ENCODE measurements at regions not wholly inside any gene's neighbourhood (a gene's known extent, or its start where the extent isn't known, plus 50 kb on each side); places are given as distances from the start of the nearest gene placed in this dataset.

DNA sequence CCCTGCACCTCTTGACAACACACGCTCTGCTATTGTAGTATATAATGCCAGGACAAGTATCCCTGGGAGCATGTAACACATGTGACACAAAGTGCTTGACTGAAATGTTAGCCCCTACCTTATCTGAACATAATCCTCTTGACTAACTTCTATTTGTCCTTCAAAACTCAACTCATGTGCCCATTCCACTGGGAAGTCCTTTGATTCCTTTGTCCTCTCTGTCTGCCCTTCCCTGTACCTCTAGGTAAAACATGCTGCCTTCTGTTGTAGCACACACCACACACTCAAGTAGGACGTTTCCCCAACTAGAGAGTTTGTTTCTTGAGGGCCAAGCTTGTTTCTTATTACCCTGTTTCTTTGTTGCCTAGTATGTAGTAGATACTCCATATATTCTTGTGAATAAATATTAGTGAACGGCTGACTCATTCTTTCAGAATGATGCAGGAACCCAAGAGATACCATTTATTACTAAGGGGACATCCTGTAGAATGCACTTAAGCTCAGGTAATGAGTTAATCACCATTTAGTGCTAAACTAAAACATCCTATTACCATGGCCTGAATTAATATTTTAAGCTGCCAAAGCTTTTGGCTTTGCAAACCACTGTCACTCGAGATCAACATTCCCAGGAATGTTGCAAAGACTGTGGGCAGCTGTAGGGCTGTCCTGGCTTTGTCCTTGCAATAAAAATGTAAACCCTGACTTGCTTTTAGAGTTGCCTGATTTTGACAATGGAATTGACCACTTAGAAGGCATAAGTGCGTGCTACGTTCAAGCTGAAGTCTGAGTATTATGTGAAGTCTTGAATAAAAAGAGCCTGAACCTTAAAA, 313.4 kb downstream of the COG6 start:
- DNase-seq (ENCODE audit: low spot score) = no peak

DNA sequence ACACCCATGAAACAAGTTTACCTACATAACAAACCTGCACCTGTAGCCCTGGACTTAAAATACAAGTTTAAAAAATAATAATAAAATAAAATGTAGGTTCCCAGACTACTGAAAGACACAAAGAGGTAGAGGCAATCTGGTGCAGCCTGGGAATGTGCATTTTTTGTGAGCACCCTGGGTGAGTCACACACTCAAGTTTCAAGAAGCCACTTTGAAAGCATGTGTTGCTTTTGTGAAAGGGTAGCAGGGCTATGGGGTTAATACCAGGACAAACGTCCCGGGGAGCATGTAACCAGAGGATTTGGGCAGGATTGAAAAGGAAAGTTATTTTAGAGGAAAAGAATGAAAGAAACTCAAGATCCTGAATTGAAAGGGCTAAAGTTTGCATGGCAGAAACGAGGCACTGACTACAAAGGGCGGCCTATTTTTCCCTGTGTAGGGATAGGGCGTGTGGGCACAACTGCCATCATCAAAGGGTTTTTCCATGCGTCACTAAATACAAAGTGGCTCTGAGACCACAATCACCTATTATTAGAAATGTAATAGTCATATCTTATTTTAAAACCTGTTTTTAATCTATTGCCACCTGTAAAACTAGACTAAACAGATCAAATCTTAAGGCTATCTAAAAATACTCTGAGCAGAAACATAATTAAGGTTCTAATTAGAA, 314.9 kb downstream of the COG6 start:
- no peak for DNase-seq (ENCODE audit: low spot score)

DNA sequence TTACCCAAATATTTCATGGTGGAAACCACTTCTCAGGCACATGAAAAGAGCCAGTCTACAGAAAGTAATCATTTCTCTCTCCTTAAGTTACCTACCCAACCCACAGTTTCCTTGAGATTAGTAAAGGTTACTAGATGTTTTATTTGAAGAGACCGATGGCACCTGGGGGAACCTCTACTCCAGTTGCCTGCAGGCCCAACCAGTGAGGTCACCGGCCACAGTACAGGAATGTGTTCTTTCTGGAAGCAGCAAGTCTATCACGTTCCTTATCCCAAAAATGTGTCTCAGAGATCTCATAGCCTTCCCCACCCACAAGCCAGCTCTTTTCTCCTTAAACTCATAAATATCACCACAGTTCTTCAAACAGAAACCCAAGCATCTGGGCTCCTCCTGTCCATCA, 316.1 kb downstream of the COG6 start:
- no peak for DNase-seq (ENCODE audit: low spot score)

DNA sequence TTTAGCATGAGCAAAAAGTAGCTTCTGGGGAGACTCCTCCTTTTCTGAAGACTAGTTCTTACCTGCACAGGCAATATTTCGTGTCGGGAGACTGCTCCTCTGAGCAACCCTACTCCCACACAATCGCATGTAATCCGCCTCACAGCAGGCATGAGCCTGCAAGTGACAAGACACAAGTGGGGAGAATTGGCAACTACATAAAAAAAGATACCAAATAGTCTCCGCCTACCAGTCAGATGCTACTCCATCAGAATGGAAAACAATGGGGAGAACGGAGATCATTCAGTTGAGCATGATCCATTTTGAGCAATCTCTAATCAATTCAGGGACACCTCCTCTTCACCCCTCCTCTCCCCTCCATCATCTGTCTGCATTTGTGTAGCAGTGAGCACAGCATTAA, 321.0 kb downstream of the COG6 start:
- no peak for DNase-seq (ENCODE audit: low spot score)

DNA sequence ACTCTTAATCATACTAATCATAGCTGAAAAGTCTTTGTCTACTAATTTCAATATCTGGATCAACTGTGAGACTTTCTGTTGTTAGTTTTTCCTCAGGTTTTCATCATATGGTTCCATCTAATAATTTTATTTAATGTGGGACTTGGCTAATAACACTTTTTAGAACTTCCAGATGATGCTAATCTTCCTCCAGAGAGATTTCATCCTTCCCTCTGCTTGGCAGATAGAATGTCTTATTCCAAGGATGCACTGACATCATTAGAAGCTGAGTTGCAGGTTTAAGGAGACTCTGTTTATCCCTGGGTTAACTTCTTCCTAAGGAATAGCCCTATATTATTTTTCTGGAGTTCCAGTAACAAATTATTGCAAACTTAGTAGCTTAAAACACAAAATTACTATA, 325.6 kb downstream of the COG6 start:
- no peak for DNase-seq (ENCODE audit: low spot score)

DNA sequence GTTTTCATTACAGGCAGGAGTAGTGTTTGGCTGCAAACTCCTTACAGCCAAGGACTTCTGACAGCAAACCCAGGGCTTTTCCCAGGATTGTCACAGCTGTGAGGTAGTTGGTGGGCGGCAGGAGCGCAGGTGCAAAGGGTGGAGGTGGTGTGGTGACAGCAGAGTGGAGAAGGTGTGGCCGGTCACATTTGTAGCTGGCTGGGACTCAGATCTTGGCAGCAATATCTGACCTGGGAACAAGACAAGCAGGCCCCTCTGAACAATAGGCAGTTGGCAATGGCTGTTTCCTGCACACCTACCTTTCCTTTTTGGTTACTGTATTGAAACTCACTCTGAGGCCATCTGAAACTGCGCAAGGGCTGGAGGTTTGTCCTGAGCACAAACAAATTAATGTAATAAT, 327.3 kb downstream of the COG6 start:
- no peak for DNase-seq (ENCODE audit: low spot score)

DNA sequence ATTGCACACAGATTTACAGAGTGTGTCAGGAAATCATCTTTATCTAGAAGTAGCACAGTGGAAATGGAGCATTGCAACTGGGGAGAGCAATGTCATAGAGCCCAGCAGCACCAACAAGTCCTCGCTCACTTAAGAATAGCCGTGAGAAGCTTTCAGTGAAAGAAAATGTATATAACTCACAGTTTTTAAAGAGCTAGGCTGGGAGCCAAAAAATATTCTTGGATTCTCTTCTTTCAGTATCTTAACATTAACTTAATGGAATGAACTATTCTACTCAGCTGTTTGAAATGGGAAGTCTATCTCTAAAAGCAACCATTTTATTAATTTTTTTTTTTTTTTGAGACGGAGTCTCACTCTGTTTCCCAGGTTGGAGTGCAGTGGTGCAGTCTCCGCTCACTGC, 329.6 kb downstream of the COG6 start:
- DNase-seq (ENCODE audit: low spot score) = no peak

DNA sequence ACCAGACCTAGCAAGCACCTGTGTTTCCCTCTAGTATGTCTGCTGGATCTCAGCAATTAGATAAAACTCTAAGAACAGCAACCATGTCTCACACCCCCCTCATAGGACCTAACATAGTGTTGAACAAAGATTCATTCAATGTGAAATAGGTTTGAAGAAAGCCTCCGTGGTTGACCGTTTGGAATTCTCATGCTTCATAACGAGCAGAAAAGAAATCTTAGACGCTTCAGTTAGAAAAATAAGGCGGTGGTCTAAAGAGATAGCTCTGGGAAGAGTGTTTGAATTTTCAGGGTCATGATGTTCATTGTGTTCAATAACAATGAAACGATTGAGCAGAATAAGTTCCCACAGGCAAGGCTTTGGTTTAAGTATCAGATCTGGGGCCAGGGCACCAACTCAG, 332.9 kb downstream of the COG6 start:
- no peak for DNase-seq (ENCODE audit: low spot score)

DNA sequence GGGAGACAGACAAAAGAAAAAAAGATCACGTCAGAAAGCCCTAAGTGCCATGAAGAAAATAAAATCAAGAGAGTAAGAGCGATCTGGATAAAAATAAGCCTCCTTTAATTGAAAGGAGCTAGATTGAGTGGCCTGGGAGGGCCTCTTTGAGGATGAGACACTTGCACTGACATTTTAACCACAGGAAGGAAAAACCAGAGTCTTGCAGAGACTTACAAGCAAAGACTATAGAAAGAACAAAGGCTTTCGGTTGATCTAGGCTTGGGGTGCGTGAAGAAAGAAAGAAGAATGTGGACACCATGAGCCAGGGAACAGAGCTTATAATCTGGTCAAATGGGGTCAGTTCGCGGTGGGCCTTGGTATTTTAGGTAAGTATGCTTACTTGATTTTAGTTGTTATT, 342.7 kb downstream of the COG6 start:
- DNase-seq (ENCODE audit: low spot score) = no peak

DNA sequence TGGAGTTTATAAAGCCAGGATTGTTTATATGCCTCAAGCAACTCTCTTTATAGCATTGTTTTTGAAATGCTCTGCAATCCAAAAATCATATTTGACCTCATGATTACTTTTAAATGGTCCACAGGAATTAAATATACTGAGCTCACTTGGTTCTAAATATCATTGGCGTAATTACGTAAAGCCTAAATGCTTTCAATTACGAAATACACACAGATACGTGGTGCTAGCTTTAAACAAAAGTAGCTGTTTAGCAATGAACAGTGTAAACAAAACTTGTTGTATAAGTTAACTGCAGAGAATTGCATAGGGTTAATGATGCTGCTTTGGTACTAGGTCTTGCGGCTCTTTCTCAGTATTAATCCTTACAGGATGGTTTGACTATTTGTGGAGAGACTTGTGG, 346.6 kb downstream of the COG6 start:
- no peak for DNase-seq (ENCODE audit: low spot score)

DNA sequence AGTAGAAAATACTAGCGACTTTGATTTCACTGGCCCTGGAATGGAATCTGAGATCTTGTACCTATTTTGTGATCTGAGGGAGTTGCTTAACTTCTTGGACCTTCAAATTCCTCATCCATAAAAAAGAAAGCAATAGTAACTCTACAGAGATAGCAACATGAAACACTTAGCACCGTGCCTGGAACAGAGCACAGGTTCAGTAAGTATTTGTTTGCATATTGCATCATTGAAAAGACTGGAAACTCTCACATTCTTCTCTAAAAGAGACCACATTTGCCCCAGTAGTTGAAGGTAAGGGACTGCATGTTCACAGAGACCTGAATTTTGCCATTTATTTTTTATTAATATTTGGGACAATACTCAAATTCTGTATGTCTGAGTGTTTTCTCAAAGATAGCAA, 358.1 kb downstream of the COG6 start:
- DNase-seq (ENCODE audit: low spot score) = no peak

DNA sequence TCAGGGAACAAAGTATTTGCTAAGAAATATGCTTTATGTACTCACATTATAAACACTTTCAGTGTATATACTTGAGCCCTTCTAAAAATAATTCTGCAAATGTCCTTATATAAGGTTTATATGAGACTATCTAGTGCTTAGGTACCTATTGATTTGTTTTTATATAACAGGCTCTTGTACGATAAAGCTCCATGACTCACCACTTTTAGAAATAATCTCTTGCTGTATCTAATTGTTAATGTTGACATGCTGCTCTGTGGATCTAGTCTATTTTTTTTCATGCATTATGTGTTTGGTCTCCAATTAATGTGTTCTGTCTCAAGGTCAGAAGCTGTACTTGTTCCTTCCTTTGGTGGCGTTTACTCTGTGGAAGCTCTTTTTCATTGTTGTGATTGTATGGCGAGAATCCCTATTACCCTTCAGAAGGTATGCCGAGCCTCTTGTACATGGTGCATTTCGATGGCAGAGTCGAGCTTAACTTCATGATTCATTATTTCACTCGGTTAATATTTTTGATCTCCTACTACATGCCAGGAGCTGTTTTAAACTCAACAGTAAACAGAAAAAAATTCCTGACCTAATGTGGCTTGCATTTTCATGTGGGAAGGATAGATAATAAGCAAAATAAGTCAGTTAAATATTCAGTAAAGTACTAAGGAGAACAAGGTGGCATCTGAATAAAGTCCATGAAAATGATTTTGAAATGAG, 361.6 kb downstream of the COG6 start:
- no peak for DNase-seq (ENCODE audit: low spot score)

DNA sequence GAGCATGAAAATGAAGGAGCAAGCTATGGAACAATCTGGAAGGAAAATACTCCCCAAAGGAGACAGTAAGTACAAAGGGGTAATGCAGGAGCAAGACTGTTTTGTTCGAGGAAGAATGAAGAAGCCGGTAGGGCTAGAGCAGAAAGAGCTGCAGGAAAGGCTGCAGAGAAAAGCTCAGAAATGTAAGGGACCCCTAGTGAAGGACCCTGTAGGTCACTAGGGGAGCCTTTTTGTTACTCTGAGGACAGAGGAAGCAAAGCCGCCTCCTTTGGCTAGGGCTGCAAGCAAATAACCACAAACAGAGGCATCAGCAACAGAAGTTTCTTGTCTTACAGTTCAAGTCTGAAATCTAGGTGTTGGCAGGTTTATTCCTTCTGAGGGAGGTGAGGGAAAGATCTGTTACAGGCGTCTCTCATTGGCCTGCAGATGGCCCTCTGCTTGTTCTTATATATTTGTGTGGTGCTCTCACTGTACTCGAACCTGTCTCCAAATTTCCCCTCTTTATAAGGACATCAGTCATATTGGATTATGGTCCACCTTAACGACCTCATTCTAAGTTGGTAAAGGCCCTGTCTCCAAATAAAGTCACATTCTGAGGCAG, 362.3 kb downstream of the COG6 start:
- no peak for DNase-seq (ENCODE audit: low spot score)

DNA sequence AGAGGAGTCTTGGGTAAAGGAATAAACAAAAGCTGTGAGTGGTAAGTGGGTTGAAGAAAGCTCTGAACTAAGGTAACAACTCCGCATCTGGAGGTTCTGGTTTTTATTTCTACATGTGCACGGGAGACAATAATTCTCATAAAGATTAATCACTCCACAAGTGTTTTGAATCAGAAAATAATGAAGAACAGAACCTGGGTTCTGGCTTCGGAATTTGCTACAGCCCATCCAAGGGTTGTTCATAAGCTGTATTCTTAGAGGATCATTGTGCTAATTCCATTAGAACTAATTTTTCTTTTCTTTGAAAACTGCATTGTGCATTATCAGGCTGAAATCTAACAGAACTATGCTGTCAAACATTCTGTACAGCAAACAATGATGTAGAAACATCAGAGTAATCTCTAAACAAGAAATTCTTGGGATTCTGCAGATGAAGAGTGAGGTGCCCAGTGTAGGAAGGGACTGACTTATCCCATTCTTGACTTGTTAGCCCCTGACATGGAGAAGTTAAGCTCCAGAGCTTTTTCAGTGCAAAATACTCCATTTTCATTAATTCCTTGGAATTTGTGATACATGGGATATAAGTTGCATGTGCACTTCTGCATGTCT, 368.2 kb downstream of the COG6 start:
- no peak for DNase-seq (ENCODE audit: low spot score)

DNA sequence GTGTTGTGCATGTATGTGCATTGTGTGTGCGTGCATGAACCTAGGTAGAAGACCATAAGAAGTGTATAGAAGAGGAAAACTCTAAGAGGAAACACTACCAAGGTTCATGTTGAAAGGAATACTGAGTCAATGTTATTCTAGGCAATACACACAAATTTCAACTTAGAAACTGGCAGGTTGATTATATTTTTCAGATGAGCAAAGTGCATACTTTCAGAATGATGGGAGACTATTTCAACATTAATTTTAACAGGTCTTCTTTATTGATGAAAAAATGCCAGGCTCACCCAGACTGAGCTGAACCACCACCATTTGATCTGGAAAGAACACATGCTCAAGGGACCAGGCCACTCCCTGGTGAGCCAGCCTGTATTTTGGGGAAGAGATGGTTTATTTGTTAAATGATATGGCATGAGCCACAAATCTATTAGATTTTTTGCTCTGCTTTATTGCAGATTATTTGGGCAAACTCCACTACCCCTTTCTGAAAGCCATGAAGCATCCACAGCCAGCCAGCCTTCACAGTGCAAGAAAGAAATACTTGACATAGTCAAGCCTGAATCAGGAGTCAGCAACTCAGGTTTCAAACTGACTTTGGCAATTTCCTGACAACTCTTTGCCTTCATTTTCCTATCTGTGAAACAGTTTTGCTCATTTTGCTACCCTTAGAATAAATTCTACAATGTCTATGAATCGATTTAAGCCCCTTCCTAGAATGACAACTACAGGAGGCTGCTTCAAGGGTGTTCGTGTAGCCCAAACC, 368.9 kb downstream of the COG6 start:
- no peak for DNase-seq (ENCODE audit: low spot score)

DNA sequence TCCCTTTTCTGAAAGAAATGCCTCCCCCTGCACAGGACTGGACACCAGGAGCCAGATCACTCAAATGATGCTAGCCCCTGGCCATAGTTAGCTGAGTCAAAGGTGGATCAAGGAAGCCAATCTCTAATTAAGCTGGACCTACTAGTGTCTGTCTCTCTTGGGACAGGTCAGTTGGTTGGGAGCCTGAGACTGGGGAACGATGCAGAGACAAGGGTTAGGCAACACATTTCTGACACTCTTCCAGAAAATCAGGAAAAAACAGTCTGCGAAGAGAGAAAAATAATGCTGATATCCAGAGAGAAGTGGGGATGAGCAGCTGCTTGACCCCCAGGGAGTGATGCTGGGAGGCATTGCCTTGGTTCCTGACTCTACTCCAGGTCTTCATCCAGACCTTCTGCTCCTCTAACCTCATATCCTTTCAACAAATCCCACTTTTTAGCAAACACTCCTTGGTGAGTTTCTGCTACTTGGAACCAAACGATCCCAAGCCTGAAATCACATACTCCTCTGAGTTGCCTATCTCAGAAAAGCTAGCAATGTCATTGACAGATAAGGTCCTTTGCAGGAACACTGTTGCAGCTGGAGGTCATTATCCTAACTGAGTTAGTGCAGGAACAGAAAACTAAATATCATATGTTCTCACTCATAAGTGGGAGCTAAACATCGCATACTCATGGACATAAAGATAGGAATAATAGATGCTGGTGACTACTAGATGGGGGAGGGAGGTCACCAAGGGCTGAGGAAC, 369.7 kb downstream of the COG6 start:
- no peak for DNase-seq (ENCODE audit: low spot score)

DNA sequence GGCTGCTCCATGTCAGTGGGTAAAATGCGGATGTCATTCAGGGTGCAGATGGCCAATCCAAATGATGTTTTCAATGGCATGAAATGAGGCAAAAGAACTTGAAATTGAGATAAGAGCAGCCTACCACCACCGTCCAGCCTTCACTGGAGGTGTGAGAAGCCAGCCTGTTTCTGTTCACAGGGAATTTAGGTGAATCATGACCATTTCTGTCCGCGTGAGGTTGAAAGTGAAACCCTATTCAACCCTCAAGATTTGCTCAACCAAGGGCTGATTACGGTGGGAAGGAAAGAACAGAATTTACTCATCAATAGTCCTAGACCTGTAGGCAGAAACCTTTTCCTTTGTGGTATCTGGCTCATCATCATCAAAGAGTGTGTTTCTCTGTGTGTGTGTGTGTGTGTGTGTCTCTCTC, 370.7 kb downstream of the COG6 start:
- DNase-seq (ENCODE audit: low spot score) = no peak

DNA sequence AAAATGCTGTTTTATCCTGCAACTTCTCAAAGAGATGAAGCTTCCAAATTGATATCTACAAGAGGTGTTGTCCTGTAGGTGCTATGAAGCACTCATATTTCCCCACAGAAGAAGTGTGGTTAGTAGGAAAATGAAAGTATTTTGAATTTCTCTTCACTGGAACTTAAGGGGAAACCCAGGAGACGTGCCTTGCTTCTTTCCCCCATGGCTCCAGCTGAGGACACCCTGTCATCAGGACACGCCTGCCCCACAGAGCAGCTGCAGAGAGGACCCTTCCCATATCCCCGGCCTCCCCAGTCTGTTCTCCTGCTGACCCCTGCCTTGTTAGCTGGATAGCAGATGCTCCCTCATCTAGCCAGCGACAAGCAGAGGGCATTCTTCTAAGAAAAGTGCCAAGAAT, 371.3 kb downstream of the COG6 start:
- no peak for DNase-seq (ENCODE audit: low spot score)

DNA sequence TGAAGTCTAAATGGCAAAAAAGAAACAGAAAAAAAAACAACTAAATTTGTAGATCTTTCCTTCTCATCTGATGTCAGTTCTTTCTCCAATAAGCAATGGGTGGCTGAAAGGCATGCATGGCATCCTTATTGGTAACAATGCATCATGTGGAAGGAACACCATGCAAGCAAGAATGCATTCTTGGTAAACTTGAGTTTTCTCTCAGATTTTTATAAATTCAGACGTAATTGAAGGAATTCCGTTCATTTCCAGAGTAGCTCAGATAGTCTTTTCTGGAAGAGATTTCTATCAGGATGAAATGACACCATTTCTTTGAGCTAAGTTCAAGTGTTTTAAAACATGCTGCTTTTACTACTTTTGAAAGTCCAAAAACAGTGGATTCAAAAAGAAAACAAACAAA, 373.0 kb downstream of the COG6 start:
- no peak for DNase-seq (ENCODE audit: low spot score)

DNA sequence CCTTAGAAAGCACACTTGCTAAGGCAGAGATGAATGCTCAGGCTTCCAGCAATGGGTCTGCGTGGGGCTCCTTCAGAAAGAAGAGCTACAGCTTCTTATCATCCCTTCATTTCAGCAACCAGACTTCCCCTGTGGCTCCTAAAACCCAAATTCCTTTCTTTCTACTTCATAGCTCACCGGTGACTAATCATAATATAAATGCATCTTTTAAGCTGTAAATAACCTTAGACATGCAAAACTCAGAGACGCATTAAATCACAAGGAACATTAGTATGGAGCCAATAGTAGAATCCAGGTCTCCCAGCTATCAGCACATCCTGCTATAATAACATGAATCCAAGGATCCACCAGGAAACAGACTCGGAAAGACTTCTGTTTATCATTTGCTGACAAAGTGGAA, 375.6 kb downstream of the COG6 start:
- DNase-seq (ENCODE audit: low spot score) = no peak

DNA sequence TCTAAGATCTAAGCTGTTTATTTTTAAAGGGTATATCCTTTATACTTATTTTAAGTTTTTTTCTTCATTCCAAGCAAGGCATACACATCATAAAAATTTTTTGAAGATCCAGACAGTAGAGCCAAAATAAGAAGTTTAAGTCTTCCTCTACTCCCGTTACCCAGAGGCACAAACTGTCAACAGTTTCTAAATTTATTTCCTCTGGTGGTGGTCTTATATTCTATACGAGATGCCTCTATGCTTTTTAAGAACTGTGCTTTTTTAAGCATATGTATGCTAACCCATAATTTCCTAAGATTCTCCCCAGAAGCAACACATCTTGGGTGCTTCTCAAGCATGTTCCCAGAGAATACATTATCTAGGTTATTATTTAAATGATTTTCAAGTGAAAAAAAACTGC, 383.6 kb downstream of the COG6 start:
- no peak for DNase-seq (ENCODE audit: low spot score)

All from LoVo (cell line).